ENCODE measurements at regions not wholly inside any gene's neighbourhood (a gene's known extent, or its start where the extent isn't known, plus 50 kb on each side); places are given as distances from the start of the nearest gene placed in this dataset.
A peak's percentile ranks its signal among the peaks of the same experiment; 100 is the strongest.

- DNase-seq = no peak
Measured at GRCh38 chr2:82848285-82848684, 1610.8 kb downstream of the SUCLG1 start.

- DNase-seq = peak; percentile 14
Measured at GRCh38 chr2:82839036-82839435, 1620.0 kb downstream of the SUCLG1 start.

- DNase-seq = peak; percentile 95
Measured at GRCh38 chr2:82837588-82838304, 1621.3 kb downstream of the SUCLG1 start.

- no peak for DNase-seq
Measured at GRCh38 chr2:82834893-82835292, 1624.2 kb downstream of the SUCLG1 start.

DNA sequence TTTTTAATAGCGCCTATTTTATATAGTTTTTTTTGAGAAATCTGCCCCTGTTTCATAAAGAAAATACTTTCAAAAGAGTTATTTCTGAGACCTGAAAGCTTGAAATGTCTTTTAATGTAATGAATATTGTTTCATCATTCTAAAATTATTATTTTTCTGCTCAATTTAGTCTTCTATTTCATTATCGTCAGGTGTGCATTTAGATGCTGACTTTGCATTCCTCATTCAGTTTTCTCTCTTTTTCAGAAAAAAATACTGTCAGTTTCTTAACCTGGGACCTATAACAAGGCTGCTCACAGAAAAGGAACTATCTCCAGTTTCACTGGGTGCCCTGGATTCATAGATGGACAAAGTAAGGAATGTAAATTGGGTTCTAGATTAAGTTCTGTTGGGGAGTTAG lies 1631.7 kb downstream of the SUCLG1 start:
- no peak for DNase-seq

GRCh38 chr2:82826437-82826836 lies 1632.6 kb downstream of the SUCLG1 start:
- no peak for DNase-seq

GRCh38 chr2:82825410-82826090 lies 1633.5 kb downstream of the SUCLG1 start:
- no peak for DNase-seq

DNA sequence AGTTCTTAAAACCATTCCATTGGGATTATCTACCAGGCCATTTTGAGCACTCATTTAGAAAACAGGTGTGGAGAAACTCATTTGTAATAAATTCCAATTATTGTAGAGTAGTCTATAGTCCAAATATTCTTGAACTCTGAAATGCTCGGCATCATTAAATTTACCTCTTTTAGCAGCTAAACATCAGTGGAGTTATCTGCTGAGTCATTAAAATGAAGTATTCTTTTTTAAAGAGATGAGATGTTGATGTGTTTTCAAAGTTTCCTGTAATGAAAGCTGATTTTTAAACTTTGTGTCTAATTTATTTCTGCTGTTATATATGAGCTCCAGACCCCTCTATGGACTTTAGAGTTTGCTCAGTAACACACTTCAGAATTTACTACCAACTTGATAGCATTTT lies 1635.2 kb downstream of the SUCLG1 start:
- no peak for DNase-seq

- DNase-seq = peak; percentile 75
Measured at GRCh38 chr2:82819951-82820350, 1639.1 kb downstream of the SUCLG1 start.

DNA sequence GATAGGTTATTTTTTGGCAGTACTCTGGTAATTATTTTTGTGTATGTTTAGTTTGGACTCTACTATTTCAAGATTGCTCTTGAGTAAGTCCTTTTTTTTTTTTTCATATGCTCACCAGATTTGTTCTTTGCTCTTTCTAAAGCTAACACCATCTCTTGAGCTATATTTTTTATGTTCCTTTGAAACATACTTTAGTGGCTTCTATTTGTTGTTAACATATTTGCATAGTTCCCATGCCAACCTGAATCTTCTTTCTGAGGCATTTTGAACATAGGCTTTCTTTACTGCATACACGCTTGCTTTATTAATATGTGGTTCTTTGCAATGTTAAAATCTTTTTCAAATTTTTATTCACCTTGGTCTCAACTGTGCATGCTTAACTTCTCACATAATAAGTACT lies 1644.9 kb downstream of the SUCLG1 start:
- DNase-seq = no peak

- DNase-seq = no peak
Measured at GRCh38 chr2:82811946-82812345, 1647.1 kb downstream of the SUCLG1 start.

GRCh38 chr2:82803307-82803706 lies 1655.8 kb downstream of the SUCLG1 start:
- DNase-seq = no peak

- DNase-seq = no peak
Measured at GRCh38 chr2:82797469-82797868, 1661.6 kb downstream of the SUCLG1 start.

DNA sequence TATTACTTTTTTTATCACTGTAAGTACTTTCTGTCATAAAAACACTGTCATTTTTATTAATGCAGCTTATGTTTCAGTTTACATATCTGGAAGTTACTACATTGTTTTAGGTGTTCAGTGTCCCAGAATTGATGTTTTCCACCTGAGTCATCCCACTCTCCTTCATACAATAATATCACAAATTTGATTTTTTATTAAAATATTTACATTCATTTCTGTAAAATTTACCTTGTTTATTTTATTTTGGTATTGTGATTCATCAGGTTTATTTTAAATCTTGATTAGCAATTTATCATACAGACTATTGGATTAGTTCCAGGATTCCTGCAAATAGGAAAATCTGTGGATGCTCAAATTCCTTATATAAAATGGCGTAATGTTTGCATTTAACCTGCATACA lies 1662.9 kb downstream of the SUCLG1 start:
- peak; percentile 50 for DNase-seq

GRCh38 chr2:82795446-82795845 lies 1663.6 kb downstream of the SUCLG1 start:
- DNase-seq = peak; percentile 82

DNA sequence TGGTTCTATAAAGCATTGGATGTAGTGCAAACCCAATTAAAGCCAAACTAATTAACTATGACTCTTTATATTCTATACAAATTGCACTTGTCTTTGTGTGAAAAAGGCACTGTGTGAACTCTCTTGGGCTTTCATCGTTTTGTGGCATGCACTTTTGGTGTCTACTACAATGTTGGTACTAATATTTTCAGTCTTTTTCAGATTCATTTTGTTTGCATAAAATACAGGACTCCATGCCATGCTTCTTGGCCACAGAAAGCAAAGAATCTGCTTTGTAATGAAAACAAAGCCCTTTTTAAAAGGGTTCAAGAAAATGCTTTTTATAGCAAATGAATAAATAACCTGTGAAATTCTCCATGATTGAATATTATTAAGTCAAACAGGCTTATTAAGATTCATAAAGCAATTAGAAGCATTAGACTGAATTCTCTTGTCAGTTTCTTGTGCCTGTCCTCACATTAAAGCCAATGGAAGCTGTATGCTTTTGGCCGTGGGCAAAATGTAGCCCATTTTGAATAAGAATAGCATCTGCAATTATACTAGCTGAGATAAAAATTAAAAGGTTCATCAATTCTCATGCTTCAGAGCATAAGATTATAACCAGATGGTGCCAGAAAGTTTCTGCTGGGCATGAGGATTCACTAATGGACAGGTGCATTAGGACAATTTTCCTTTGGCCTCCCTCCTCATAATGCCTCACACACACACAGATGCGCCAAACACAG lies 1665.2 kb downstream of the SUCLG1 start:
- DNase-seq = no peak

GRCh38 chr2:82792316-82792715 lies 1666.8 kb downstream of the SUCLG1 start:
- DNase-seq = no peak

GRCh38 chr2:82790206-82791021 lies 1668.7 kb downstream of the SUCLG1 start:
- peak; percentile 75 for DNase-seq

DNA sequence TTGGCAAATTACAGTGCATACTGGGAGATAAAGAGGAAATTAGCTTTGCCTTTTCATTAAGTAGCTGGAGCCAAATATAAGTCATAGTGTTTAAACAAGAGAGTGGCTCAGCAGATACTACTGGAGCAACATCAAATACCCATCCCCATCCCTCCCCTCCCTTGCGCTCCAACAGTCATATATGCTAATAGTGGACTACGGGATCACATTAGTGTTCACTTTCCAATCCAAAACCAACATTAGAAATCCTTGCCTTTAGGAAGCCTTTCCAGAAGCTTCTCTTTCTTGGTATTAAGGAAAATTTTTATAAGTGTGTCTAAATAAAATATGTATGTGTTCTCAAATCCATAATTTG lies 1669.3 kb downstream of the SUCLG1 start:
- DNase-seq = no peak

GRCh38 chr2:82781176-82781915 lies 1677.7 kb downstream of the SUCLG1 start:
- peak; percentile 26 for DNase-seq

GRCh38 chr2:82780050-82780449 lies 1679.0 kb downstream of the SUCLG1 start:
- no peak for DNase-seq

- peak; percentile 10 for DNase-seq
Measured at GRCh38 chr2:82752396-82752795, 1706.7 kb downstream of the SUCLG1 start.

All from fibroblast of skin of right biceps (primary cell).